Naive thymus-derived CD4-positive, alpha-beta T cell (primary cell): ENCODE measurements at regions not wholly inside any gene's neighbourhood (a gene's known extent, or its start where the extent isn't known, plus 50 kb on each side); places are given as distances from the start of the nearest gene placed in this dataset.

Source experiments
- ATAC-seq: fragments of 150-1000 bp; cut with Tn5 transposase; 2 replicates; pipeline ENCODE4 v1.10.0; 2021; ENCODE audit warnings: mild to moderate bottlenecking, moderate library complexity
- CTCF ChIA-PET: fragments of 350-600 bp; sonication (Branson Sonifier 250); formaldehyde crosslinking; loops from one replicate; lab custom pipeline; 2021; ENCODE audit warnings: antibody characterized with exemption; lab: Charles Lee
- POLR2A ChIA-PET: fragments of 350-600 bp; sonication (Branson Sonifier 250); formaldehyde crosslinking; loops from one replicate; lab custom pipeline; 2021; ENCODE audit warnings: antibody characterized with exemption, inconsistent platforms; lab: Charles Lee
- DNase-seq, 9 donors: peaks; one replicate each; pipeline versions ENCODE4 v3.0.0 to v3.0.0-alpha.2; 2020 to 2022; ENCODE audit warnings: mixed read lengths in 1 of 9
- H3K27ac ChIP-seq: one replicate; pipeline ENCODE4 v1.7.0; 2013; ENCODE audit warnings: mild to moderate bottlenecking, low read depth, low read length, moderate library complexity
- H3K27me3 ChIP-seq, 2 donors: one replicate each; pipeline ENCODE4 v1.7.0; 2013; ENCODE audit warnings: low read length in 2 of 2, mild to moderate bottlenecking in 2 of 2, moderate library complexity in 2 of 2; ENCODE audit not compliant: control insufficient read depth in 2 of 2, insufficient read depth in 2 of 2
- H3K36me3 ChIP-seq, 3 experiments: 1 replicate in 2 of 3; 2 replicates in 1 of 3; pipeline ENCODE4 v1.7.0; 2013; ENCODE audit warnings: low read length in 3 of 3, mild to moderate bottlenecking in 3 of 3, moderate library complexity in 1 of 3; ENCODE audit not compliant: insufficient read depth in 3 of 3, control insufficient read depth in 2 of 3
- H3K4me1 ChIP-seq, 2 donors: one replicate each; pipeline ENCODE4 v1.7.0; 2013; ENCODE audit warnings: low read length in 2 of 2, mild to moderate bottlenecking in 2 of 2, moderate library complexity in 1 of 2; ENCODE audit not compliant: control insufficient read depth in 2 of 2, insufficient read depth in 2 of 2
- H3K4me3 ChIP-seq: 2 replicates; pipeline ENCODE4 v1.7.0; 2013; ENCODE audit warnings: mild to moderate bottlenecking, low read length
- H3K9me3 ChIP-seq, 3 experiments: 1 replicate in 2 of 3; 2 replicates in 1 of 3; pipeline ENCODE4 v1.7.0; 2013; ENCODE audit warnings: low read length in 3 of 3; ENCODE audit not compliant: control insufficient read depth in 2 of 3
- H3K27ac Mint-ChIP-seq, 9 donors: one replicate each; pipeline ENCODE4 v1.8.0; 2020 to 2022; ENCODE audit warnings: mixed read lengths in 9 of 9, mild to moderate bottlenecking in 8 of 9, moderate library complexity in 5 of 9, inconsistent platforms in 2 of 9
- H3K27me3 Mint-ChIP-seq, 5 donors: one replicate each; pipeline ENCODE4 v1.8.0; 2021 to 2022; ENCODE audit warnings: mixed read lengths in 5 of 5, mild to moderate bottlenecking in 1 of 5
- H3K36me3 Mint-ChIP-seq, 5 donors: one replicate each; pipeline ENCODE4 v1.8.0; 2020 to 2022; ENCODE audit warnings: mixed read lengths in 5 of 5, mild to moderate bottlenecking in 3 of 5, inconsistent platforms in 1 of 5
- H3K4me1 Mint-ChIP-seq, 7 donors: one replicate each; pipeline ENCODE4 v1.8.0; 2020 to 2022; ENCODE audit warnings: mixed read lengths in 7 of 7, mild to moderate bottlenecking in 3 of 7, inconsistent platforms in 1 of 7
- H3K4me3 Mint-ChIP-seq, 10 donors: one replicate each; pipeline ENCODE4 v1.8.0; 2020 to 2022; ENCODE audit warnings: mild to moderate bottlenecking in 10 of 10, mixed read lengths in 10 of 10, moderate library complexity in 6 of 10, inconsistent platforms in 2 of 10
- H3K9me3 Mint-ChIP-seq, 11 donors: one replicate each; pipeline ENCODE4 v1.8.0; 2020 to 2022; ENCODE audit warnings: mixed read lengths in 11 of 11, mild to moderate bottlenecking in 4 of 11, inconsistent platforms in 1 of 11, moderate library complexity in 1 of 11
- intact Hi-C, 2 donors: fragments of 100-400 bp; cut with micrococcal nuclease; formaldehyde crosslinking; loops; one replicate each; pipeline ENCODE4 v1.15.1; 2023

GRCh38 chr5:66353186-66353585 lies 209.1 kb downstream of the SREK1 start:
- Histone ChIP-seq H3K36me3 (no peaks in the 10 kb centered on the region), H3K4me1 (no peaks in the 10 kb centered on the region), H3K4me3 (no peak overlapping the region), H3K27me3 (no peaks in the 10 kb centered on the region), H3K9me3 (no peaks in the 10 kb centered on the region), H3K27ac (no peak overlapping the region)
- DNase-seq: no peak
- intact Hi-C loops: no loop called here
- Mint-ChIP-seq H3K4me1 (peaks cover 0 to 5% (median 0%) of the 10 kb centered on the region in 7 donors), H3K27me3 (peaks cover 9 to 24% (median 16%) of the 10 kb centered on the region in 5 donors), H3K36me3 (no peaks in the 10 kb centered on the region), H3K27ac (no peak overlapping the region), H3K4me3 (no peak overlapping the region), H3K9me3 (no peaks in the 10 kb centered on the region)
- ChIA-PET CTCF (no interaction called here), POLR2A (no interaction called here)
- no peak for ATAC-seq

- H3K36me3 ChIP-seq: no peaks in the 10 kb centered on the region
- ChIA-PET CTCF (no interaction called here), POLR2A (no interaction called here)
- DNase-seq (no peak), ATAC-seq (no peak)
- H3K36me3 Mint-ChIP-seq: no peaks in the 10 kb centered on the region
- no peak overlapping the region for H3K27ac ChIP-seq
- no peak overlapping the region for H3K4me3 ChIP-seq
- H3K9me3 Mint-ChIP-seq: no peaks in the 10 kb centered on the region
- peaks cover 6 to 22% (median 9%) of the 10 kb centered on the region in 5 donors for H3K27me3 Mint-ChIP-seq
- H3K27me3 ChIP-seq: no peaks in the 10 kb centered on the region
- H3K9me3 ChIP-seq: no peaks in the 10 kb centered on the region
- H3K27ac Mint-ChIP-seq: no peak overlapping the region
- no peaks in the 10 kb centered on the region for H3K4me1 ChIP-seq
- H3K4me3 Mint-ChIP-seq: no peak overlapping the region
- intact Hi-C loops: no loop called here
- H3K4me1 Mint-ChIP-seq: peaks cover 0 to 5% (median 0%) of the 10 kb centered on the region in 7 donors
Observed at GRCh38 chr5:66354422-66354821, 210.3 kb downstream of the SREK1 start.

- H3K9me3 Mint-ChIP-seq: no peaks in the 10 kb centered on the region
- H3K27me3 Mint-ChIP-seq: peaks cover 5 to 19% (median 9%) of the 10 kb centered on the region in 5 donors
- no peak overlapping the region for H3K4me3 Mint-ChIP-seq
- ATAC-seq (no peak), DNase-seq (no peak)
- Histone ChIP-seq H3K27ac (no peak overlapping the region), H3K4me1 (no peaks in the 10 kb centered on the region), H3K36me3 (no peaks in the 10 kb centered on the region), H3K9me3 (no peaks in the 10 kb centered on the region), H3K4me3 (no peak overlapping the region), H3K27me3 (no peaks in the 10 kb centered on the region)
- H3K4me1 Mint-ChIP-seq: peaks cover 0 to 7% (median 0%) of the 10 kb centered on the region in 7 donors
- ChIA-PET CTCF (no interaction called here), POLR2A (no interaction called here)
- intact Hi-C loops: no loop called here
- H3K36me3 Mint-ChIP-seq: no peaks in the 10 kb centered on the region
- H3K27ac Mint-ChIP-seq: no peak overlapping the region
Observed at GRCh38 chr5:66356011-66356565, 212.0 kb downstream of the SREK1 start.

- Histone ChIP-seq H3K27ac (no peak overlapping the region), H3K4me3 (no peak overlapping the region), H3K27me3 (no peaks in the 10 kb centered on the region), H3K36me3 (no peaks in the 10 kb centered on the region), H3K4me1 (no peaks in the 10 kb centered on the region), H3K9me3 (no peaks in the 10 kb centered on the region)
- Mint-ChIP-seq H3K9me3 (no peaks in the 10 kb centered on the region), H3K4me3 (no peak overlapping the region), H3K27ac (no peak overlapping the region), H3K27me3 (peaks cover 10 to 24% (median 21%) of the 10 kb centered on the region in 5 donors), H3K4me1 (peaks cover 0 to 2% (median 0%) of the 10 kb centered on the region in 7 donors), H3K36me3 (no peaks in the 10 kb centered on the region)
- no peak for ATAC-seq
- no peak for DNase-seq
- ChIA-PET CTCF (no interaction called here), POLR2A (no interaction called here)
- intact Hi-C loops: no loop called here
Observed at GRCh38 chr5:66358741-66359140, 214.6 kb downstream of the SREK1 start.

GRCh38 chr5:66361070-66361469 lies 217.0 kb downstream of the SREK1 start:
- peaks cover 8 to 23% (median 18%) of the 10 kb centered on the region in 5 donors for H3K27me3 Mint-ChIP-seq
- no peaks in the 10 kb centered on the region for H3K36me3 ChIP-seq
- no peak overlapping the region for H3K27ac Mint-ChIP-seq
- H3K36me3 Mint-ChIP-seq: no peaks in the 10 kb centered on the region
- POLR2A ChIA-PET: no interaction called here
- ATAC-seq: no peak
- no peak for DNase-seq
- H3K4me1 ChIP-seq: no peaks in the 10 kb centered on the region
- H3K4me1 Mint-ChIP-seq: peaks cover 0 to 2% (median 0%) of the 10 kb centered on the region in 7 donors
- intact Hi-C loops: no loop called here
- H3K27ac ChIP-seq: no peak overlapping the region
- no peak overlapping the region for H3K4me3 Mint-ChIP-seq
- no peaks in the 10 kb centered on the region for H3K9me3 Mint-ChIP-seq
- no peaks in the 10 kb centered on the region for H3K27me3 ChIP-seq
- H3K4me3 ChIP-seq: no peak overlapping the region
- H3K9me3 ChIP-seq: no peaks in the 10 kb centered on the region
- CTCF ChIA-PET: no interaction called here

- POLR2A ChIA-PET: no interaction called here
- Histone ChIP-seq H3K27ac (no peak overlapping the region), H3K36me3 (no peaks in the 10 kb centered on the region), H3K4me3 (no peak overlapping the region), H3K4me1 (no peaks in the 10 kb centered on the region), H3K27me3 (no peaks in the 10 kb centered on the region), H3K9me3 (no peaks in the 10 kb centered on the region)
- ATAC-seq: no peak
- H3K27me3 Mint-ChIP-seq: peaks cover 11 to 25% (median 16%) of the 10 kb centered on the region in 5 donors
- H3K4me1 Mint-ChIP-seq: peaks cover 0 to 2% (median 0%) of the 10 kb centered on the region in 7 donors
- H3K36me3 Mint-ChIP-seq: no peaks in the 10 kb centered on the region
- no peak overlapping the region for H3K4me3 Mint-ChIP-seq
- no peak for DNase-seq
- intact Hi-C loops: no loop called here
- CTCF ChIA-PET: no interaction called here
- no peaks in the 10 kb centered on the region for H3K9me3 Mint-ChIP-seq
- no peak overlapping the region for H3K27ac Mint-ChIP-seq
Observed at GRCh38 chr5:66362046-66362445, 217.9 kb downstream of the SREK1 start.

- ATAC-seq (no peak), DNase-seq (no peak)
- CTCF ChIA-PET: no interaction called here
- no peaks in the 10 kb centered on the region for H3K36me3 Mint-ChIP-seq
- intact Hi-C loops: no loop called here
- no peaks in the 10 kb centered on the region for H3K4me1 ChIP-seq
- peaks cover 0 to 2% (median 0%) of the 10 kb centered on the region in 7 donors for H3K4me1 Mint-ChIP-seq
- no peak overlapping the region for H3K27ac ChIP-seq
- H3K9me3 Mint-ChIP-seq: no peaks in the 10 kb centered on the region
- no peak overlapping the region for H3K4me3 Mint-ChIP-seq
- no peaks in the 10 kb centered on the region for H3K36me3 ChIP-seq
- H3K27me3 Mint-ChIP-seq: peaks cover 10 to 25% (median 13%) of the 10 kb centered on the region in 5 donors
- no peaks in the 10 kb centered on the region for H3K9me3 ChIP-seq
- POLR2A ChIA-PET: no interaction called here
- no peak overlapping the region for H3K27ac Mint-ChIP-seq
- no peaks in the 10 kb centered on the region for H3K27me3 ChIP-seq
- no peak overlapping the region for H3K4me3 ChIP-seq
Observed at GRCh38 chr5:66362687-66363086, 218.6 kb downstream of the SREK1 start.
